HL-60 (cell line): ENCODE measurements at regions not wholly inside any gene's neighbourhood (a gene's known extent, or its start where the extent isn't known, plus 50 kb on each side); places are given as distances from the start of the nearest gene placed in this dataset.

Experiments used
- DNase-seq, 2 experiments: peaks; one replicate each; pipeline ENCODE4 v3.0.0-alpha.2; 2010 to 2020; ENCODE audit warnings: low read depth in 1 of 2, low spot score in 1 of 2
- H3K27ac ChIP-seq: fragments of 250-450 bp; sonication (Bioruptor Pico); replicated peaks from 2 replicates; pipeline ENCODE4 v1.5.1; 2020; ENCODE audit warnings: mild to moderate bottlenecking, moderate library complexity
- H3K27me3 ChIP-seq: fragments of 250-450 bp; sonication (Bioruptor Pico); 2 replicates; pipeline ENCODE4 v1.5.1; 2021; ENCODE audit warnings: mild to moderate bottlenecking, moderate library complexity; ENCODE audit not compliant: insufficient read depth, poor library complexity, severe bottlenecking
- H3K4me3 ChIP-seq: replicated peaks from 2 replicates; pipeline ENCODE4 v1.5.1; 2011; ENCODE audit warnings: mild to moderate bottlenecking, control low read depth, low read length; ENCODE audit not compliant: insufficient read depth
- CTCF ChIP-seq: IDR thresholded peaks from one replicate; pipeline ENCODE4 v1.5.1; 2011; ENCODE audit warnings: low read length, control low read depth, inconsistent platforms; ENCODE audit not compliant: insufficient read depth
- GABPA ChIP-seq: IDR thresholded peaks from 2 replicates; pipeline ENCODE4 v1.6.1; 2012; ENCODE audit warnings: low read depth
- POLR2AphosphoS5 ChIP-seq: IDR thresholded peaks from 2 replicates; pipeline ENCODE4 v1.6.1; 2012; ENCODE audit warnings: low read depth
- SPI1 ChIP-seq: IDR thresholded peaks from 2 replicates; pipeline ENCODE4 v1.6.1; 2012; ENCODE audit warnings: low read depth, mild to moderate bottlenecking, borderline replicate concordance
- TF ChIP-seq, protein P1 (sequence below): IDR thresholded peaks from 2 replicates; pipeline ENCODE4 v1.6.1; 2012; ENCODE audit warnings: low read depth; ENCODE audit not compliant: insufficient replicate concordance

DNA sequence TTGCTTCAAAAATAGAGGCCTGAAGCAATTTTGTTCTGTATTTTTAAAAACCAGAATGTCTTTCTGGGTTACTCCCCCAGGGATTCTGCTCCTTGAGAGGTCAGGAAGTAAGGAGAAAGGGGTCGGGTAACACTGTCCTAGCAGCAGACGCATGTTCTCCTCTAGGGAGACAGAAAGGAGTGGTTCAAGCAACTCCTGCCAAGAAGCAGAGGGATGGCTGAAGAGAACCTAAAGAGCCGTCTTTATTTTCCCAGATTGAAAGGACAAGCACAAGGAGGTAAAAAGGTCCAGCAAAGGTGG is 58.0 kb upstream of the SLC4A11 start:
- TF ChIP-seq SPI1 (no peak), CTCF (no peak), POLR2AphosphoS5 (no peak)
- DNase-seq = no peak
- Histone ChIP-seq H3K4me3 (no peak overlapping the region), H3K27ac (no peak overlapping the region), H3K27me3 (no peaks in the 10 kb centered on the region)

DNA sequence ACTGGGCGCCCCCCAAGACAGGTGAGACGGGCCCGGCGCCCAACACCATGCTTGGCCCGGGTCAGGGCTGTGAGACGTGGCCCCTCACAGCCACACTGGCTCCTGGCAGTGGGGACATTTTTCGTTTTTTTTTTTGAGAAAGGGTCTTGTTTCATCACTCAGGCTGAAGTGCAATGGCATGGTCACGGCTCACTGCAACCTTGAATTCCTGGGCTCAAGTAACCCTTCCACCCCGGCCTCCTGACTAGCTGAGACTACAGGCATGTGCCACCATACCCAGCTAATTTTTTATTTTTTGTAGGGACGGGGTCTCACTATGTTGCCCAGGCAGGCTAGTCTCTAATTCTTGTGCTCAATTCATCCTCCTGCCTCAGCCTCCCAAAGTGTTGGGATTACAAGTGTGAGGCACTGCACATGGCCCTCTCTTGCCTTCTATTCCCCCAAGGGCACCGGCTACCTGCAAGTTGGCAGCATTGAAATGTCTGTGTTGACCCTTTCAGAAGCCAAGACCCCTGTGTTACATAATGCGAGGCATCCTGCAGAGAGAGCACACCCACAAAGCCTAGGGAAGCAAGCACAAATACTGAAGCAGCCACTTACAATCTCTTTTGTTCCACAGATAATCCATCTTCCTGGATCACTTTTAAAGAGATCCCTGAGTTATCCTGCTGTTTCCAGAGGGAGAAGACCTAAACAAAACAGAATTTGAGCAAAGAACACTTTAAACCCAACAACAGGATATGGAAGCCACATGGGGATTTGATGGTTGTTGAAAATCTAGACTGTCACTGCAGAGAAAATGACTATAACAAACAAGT is 57.5 kb upstream of the SLC4A11 start:
- Histone ChIP-seq H3K27ac (no peak overlapping the region), H3K27me3 (no peaks in the 10 kb centered on the region), H3K4me3 (no peak overlapping the region)
- no peak for DNase-seq
- no peak for TF ChIP-seq SPI1
- TF ChIP-seq CTCF = no peak
- no peak for TF ChIP-seq POLR2AphosphoS5
- no peak for TF ChIP-seq GABPA
- TF ChIP-seq, protein P1, sequence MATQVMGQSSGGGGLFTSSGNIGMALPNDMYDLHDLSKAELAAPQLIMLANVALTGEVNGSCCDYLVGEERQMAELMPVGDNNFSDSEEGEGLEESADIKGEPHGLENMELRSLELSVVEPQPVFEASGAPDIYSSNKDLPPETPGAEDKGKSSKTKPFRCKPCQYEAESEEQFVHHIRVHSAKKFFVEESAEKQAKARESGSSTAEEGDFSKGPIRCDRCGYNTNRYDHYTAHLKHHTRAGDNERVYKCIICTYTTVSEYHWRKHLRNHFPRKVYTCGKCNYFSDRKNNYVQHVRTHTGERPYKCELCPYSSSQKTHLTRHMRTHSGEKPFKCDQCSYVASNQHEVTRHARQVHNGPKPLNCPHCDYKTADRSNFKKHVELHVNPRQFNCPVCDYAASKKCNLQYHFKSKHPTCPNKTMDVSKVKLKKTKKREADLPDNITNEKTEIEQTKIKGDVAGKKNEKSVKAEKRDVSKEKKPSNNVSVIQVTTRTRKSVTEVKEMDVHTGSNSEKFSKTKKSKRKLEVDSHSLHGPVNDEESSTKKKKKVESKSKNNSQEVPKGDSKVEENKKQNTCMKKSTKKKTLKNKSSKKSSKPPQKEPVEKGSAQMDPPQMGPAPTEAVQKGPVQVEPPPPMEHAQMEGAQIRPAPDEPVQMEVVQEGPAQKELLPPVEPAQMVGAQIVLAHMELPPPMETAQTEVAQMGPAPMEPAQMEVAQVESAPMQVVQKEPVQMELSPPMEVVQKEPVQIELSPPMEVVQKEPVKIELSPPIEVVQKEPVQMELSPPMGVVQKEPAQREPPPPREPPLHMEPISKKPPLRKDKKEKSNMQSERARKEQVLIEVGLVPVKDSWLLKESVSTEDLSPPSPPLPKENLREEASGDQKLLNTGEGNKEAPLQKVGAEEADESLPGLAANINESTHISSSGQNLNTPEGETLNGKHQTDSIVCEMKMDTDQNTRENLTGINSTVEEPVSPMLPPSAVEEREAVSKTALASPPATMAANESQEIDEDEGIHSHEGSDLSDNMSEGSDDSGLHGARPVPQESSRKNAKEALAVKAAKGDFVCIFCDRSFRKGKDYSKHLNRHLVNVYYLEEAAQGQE = no peak
